HUDEP-2 (cell line): ENCODE measurements at regions not wholly inside any gene's neighbourhood (a gene's known extent, or its start where the extent isn't known, plus 50 kb on each side); places are given as distances from the start of the nearest gene placed in this dataset.
"Not testable (repeated sequence)": the region's sequence is repeated elsewhere in the genome, so short reads cannot be mapped to it uniquely, and the experiment has no call there.

Source experiments
- DNase-seq, 76 experiments: peaks; one replicate each; lab custom pipeline; 2025; ENCODE audit not compliant: unreplicated experiment in 76 of 76; lab: John Stamatoyannopoulos, UW

DNA sequence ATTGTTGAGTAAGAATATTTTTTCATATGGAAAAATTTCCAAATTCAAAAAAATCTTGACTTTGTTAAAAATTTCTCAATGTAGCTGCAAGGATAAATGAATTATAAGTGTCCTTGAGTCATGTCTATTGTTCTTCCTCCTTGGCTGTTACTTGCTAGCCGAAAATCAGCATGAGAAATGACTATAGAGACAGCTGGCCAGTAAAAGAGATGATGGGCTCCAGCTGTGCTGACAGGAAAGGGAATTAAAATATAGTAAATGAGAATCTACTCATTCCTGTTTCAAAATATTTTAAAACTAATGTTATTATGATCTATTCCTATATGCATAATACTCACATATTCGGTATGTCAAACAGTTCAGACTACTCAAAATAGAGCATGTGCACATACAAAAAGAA, 1292.6 kb downstream of the BRINP3 start:
- DNase-seq: no peak

DNA sequence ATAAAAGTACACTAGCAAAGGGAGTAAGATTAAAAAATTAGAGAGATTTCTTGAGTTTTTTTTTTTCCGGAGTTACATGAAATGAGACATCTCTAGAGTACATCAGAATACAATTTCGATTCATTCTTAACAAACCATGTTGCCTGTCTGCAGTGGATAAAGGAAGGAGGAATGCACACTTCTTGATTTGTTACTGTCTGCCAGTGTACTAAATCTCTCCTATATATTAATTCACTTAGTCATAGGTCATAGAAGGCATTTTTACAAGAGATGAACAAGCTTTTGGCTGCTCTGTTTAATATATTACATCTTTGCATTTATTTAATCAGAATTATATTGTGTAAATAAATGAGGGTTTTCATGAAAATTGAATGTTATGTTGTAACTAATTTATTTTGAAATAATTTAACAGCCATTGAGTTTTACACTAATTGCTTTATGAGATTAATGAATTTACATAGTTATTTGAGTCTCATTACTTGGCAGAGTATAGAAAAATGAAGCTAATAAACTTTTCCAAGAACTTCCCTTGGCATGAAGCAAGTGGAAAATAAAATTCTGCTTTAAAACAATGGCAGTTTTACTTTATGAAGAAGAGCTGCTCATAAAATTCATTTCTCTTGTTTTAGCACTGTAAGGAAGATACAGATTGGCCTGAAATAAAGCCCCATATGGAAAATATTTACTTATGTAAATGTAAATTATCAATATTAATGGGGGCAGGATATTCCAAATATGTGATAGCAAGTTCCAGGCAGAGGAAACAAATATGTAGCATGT, 1284.7 kb downstream of the BRINP3 start:
- no peak for DNase-seq

DNA sequence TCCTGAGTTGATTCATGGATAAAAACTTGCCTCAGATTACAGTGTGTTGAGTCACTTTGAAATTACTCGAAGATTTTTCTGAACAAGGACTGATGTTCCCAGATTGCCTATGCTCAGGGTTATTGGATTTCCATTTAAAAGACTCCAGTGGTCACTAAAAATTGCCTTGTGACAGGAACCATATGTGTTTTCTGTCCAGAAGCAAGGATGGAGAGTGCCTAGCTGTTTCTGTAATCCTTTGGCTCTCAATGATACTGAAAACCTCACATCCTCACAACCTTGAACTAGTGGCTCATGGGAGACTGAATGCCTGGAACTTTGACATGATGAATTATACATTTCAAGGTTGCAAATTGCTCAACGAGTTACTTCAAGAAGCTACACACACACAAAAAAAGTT, 1271.8 kb downstream of the BRINP3 start:
- no peak for DNase-seq

DNA sequence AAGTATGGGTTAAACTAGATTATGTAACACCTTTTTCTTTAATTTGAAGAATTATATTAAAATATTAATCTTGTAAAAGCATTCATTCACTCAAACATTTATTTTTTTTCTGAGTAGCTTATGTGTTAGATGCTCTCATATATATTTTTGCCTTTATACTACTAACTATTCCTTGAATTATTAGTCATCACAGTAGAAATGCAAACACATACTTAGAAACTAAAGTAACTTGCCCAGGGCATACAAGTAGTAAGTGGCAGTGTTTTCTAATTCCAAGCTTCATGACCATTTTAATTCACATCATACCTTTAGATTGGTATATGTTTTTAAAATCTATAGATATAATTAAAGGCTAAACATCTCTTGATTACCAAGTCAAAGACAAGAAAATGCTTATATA, 1271.0 kb downstream of the BRINP3 start:
- no peak for DNase-seq

DNA sequence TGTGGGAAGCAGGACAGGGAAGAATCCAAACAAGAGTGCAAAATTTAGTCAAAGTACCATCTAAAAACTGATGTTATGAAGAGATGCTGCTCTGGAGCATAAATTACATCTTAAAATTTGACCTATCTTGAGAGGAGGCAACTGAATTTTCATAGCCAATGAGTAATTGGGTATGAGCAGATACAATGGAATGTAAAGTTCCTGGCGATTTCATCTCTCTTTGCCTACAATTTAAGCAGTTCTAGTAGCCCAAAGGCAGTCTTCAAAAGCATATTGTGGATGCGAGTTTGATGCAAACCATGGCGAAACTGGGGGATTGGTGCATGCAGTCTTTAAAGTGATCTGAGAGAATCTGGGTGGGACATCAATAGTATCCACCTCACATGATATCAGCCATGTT, 1265.9 kb downstream of the BRINP3 start:
- no peak for DNase-seq

DNA sequence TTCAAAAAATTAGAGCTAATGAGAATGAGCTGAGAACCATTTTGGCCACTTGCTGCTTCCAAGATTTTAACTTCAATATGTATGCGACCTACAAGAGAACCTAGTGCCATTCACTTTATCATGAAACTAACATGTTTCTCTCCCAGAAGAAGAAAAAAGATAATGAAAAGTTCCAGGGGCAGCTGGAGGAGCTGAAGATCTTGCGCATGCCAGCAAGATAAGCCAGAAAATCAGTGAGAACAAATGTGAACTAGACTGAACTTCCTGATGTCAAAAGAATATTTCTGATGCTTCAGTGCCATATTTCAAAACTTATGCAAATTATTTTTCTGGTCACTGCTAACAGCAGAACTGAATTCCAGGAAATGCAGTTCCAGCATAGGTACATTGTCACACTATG, 1265.1 kb downstream of the BRINP3 start:
- DNase-seq: peak in 7 of 76 experiments; percentile 4 to 40 (median 21)

DNA sequence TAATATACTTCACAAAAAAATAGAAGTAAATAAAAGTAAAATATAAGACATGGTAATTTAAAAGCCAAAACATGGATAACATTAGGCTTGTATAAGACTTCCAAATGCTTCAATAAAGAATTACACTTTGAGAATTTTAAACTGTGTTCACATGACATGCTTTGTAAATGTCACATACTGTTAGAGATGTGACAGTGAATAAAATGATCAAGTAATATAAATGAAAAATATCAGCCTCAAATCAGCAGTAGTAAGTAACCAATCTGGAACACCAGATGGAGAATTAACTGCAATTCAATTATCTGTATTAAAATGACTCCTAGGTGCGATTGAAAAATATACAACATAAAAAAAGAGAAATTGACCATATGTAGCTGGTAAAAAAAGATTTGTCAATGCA, 1260.8 kb downstream of the BRINP3 start:
- DNase-seq: no peak

DNA sequence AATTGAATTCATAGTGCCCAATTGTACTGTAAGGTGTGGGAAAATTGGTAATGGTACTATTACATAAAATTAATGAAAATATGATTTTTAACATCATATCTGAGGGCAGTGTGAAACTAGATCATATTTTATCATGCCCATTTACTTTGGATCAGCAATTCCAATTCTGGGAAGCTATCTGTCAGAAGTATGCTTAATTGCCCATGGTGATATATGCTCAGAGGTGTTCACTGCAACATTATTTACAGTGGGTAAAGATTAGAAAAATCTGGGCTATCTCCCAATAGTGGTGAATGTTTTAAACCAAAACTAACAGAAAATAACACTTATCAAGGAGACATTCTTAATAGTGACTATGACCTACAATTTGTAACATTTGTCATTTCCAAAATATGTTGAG, 1260.0 kb downstream of the BRINP3 start:
- no peak for DNase-seq

DNA sequence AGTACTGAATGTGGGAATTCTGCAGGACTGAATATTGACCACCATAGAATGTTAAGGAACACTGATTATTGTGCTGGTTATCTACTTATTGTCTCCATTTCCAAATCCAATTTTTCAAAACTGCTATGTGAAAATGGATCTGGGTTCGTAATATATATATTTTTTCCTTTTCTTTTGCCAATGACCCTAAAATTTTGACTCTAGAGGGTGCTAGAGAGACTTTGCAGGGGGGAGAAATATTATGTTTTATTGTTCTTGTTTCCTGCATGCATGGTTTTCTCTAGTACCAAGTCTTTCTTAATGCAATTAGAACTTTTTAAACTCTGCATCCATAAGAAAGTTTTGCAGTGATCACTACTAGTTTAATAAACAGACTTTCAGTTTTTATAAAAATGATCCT, 1256.9 kb downstream of the BRINP3 start:
- DNase-seq: peak in 5 of 76 experiments; percentile 3 to 12 (median 4)

DNA sequence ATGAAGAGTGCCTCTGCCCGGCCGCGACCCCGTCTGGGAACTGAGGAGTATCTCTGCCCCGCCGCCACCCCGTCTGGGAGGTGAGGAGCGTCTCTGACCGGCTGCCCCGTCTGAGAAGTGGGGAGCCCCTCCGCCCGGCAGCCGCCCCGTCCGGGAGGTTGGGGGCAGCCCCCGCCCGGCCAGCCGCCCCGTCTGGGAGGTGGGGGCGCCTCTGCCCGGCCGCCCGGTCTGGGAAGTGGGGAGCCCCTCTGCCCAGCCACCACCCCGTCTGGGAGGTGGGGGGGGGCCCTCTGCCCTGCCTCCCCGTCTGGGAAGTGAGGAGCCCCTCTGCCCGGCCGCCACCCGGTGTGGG, 1251.9 kb downstream of the BRINP3 start:
- not testable (repeated sequence) for DNase-seq

DNA sequence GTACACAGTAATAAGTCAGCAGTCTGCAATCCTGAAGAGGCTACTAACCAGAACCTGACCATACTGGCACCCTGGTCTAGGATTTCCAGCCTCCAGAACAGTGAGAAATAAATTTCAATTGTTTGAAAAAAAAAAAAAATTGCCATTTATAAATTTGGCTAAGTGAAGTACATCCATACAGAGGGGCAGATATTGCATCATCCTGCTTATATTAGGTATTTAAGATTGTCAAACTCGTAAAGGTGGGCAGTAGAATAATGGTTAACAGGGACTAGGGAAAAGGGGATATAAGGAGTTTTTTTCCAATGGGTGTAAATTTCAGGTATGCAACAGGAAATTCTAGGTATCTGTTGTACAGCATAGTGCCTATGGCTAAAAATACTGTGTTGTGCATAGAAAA, 1250.9 kb downstream of the BRINP3 start:
- DNase-seq: no peak

DNA sequence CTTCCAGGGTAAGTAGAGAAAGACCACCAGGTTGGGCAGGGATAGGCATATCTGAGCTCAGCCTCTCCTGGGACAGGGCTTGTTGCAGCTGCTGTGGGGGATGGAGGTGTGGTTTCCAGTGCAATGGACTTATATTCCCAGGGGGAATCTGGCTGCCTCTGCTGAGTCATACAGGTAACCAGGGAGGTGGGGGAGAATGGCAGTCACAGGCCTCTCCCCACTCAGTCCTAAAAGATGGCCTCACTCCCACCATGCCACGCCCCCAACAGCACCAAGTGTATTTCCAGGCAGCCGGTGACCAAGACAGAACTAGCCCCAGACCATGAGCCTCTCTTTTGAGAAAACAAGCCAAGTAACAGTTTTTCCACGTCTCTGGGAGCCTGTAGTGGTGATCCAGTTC, 1240.7 kb downstream of the BRINP3 start:
- DNase-seq: no peak

DNA sequence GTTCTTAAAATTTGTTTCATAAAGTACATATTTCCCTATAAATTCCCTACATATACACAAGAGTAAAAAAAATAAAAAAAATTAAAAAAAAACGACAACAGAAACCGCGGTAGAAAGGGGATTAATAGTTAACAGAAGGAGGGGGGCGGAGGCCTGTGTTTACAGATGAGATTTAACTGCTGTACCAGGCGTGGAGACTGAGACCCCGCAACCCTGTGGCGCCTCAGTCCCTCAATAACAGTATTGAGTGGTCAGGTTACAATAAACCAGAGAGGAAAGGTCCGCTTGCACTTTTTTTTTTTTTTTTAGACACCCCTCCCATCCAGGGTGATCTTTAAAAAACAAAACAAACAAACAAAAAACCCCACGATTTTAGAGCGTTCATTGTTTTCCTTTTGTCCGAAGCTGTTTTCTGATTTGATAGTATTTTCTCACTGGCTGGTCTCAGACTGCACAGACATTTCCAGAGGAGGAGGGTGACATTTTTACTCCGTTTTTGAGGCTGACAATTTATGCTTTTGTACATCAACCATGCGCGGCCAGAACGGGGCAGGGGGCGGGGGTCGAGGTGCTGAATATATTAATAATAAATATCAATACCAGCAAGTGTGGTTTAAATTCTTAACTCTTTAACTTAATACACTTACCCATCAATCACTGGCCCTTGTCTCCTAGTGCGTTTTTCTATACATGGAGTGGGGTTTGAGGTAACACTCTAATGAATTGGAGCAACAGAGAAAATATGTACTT, 1223.9 kb downstream of the BRINP3 start:
- no peak for DNase-seq

DNA sequence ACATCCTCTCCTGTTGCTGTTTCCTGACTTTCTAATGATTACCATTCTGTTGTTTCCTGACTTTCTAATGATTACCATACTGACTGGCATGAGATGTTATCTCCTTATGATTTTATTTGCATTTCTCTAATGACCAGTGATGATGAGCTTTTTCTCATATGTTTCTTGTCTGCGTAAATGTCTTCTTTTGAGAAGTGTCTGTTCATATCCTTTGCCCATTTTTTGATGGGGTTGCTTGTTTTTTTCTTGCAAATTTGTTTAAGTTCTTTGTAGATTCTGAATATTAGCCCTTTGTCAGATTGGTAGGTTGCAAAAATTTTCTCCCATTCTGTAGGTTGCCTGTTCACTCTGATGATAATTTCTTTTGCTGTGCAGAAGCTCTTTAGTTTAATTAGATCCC, 1216.5 kb downstream of the BRINP3 start:
- DNase-seq: not testable (repeated sequence)

DNA sequence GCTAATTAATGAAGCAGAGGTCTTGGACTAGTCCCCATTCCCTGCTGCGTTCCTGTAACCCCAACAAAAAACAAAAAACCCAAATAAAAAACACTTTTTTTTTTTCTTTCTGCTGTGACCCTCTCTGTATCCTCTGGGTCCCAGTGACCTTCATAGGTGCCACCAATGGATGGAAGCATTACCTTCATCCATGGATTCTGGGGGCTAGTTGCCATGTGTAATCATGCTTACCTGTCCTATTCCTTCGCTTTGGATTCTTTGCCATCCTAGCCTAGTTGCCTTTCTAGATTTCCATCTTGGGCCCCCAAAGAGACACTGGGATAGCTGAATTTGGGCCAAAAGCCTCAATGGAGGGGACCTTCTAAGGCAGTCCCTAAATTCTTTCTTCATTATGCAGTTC, 1208.7 kb downstream of the BRINP3 start:
- peak in 1 of 76 experiments; percentile 0 for DNase-seq

DNA sequence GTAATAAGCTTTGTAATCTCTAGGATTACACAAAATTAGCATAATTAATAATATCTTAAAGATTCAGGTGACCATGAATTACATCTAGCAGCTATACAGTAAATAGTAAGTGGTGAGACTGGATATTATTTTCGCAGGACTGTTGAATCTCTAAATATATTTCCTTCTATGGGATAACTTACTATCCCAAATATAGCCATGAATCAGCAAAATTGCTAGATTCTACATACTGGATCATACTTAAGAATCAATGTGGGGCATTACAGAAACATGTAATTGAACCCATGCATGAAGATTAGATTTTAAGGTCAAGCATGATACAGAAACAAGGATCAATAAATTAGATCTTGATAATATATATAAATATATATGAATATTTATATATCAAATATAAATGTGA, 1203.4 kb downstream of the BRINP3 start:
- no peak for DNase-seq

DNA sequence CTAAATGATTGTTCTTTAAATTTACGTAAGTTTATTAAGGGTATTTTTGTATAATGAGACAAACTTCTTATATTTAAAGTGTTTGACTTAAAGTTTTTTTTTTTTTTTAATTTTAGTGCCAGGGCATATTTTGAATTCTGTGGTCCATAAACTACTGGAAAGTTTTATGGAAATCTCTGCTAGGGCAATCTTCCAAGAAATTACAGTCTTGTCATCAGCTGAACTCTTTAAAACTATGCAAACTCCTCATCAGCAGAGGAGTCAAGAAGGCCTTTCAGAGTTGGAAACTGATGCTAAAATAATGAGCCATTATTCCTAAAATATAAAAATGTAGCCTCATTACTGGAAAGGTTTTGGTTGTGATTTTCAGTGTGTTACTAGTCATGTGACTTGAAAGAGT, 1201.9 kb downstream of the BRINP3 start:
- no peak for DNase-seq

DNA sequence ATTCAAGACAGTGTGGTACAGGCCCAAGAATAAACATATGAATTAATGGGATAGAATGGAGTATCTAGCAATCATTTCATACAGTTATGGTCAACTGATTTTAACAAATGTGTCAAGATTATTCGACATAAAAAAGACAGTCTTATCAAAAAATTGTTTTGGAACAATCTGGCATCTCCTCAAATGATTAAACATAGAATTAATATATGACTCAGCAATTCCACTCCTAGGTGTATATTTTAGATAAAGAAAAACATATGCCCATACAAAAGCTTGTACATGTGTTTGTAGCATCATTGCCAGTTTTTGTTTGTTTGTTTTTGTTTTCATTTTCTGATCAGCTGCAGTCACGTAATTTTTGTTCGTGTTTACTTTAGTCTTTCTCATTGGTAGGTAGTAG, 1188.3 kb downstream of the BRINP3 start:
- no peak for DNase-seq

DNA sequence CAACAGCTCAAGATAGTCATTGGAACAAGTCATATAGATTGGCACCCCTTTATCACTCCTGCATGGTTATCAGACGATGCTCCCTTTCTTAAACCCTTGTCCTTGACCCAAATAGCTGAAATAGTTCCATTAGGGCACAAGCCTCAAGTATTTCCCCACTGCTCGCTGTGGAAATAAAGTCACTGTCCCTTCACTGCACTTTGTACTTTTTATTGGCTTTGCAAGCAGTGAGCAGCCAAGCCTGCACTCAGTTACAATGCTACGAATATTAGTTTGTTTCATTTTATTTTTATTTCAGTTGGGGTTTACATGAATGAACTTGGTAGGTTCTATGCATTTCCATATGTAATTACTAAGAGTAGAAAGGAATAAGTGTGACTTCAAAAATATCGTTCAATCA, 1176.4 kb downstream of the BRINP3 start:
- no peak for DNase-seq

DNA sequence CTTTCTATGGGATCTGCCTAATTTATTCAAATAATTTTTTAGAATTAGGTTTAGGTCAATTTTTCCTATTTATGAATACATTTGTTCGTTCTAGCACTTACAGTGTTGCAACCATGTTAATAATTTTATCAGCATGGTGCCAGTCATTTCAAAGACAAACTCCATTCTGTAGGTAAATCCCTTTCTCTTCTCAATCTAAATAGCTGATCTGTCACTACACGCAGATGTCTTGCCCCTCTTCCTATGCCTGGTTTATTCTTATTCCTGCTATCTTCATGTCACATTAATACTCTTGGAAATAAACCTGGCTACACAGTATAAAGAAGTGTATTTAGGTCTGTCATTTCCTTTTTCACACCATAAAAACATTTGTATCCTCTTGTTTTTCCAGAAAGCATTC, 1172.4 kb downstream of the BRINP3 start:
- no peak for DNase-seq

DNA sequence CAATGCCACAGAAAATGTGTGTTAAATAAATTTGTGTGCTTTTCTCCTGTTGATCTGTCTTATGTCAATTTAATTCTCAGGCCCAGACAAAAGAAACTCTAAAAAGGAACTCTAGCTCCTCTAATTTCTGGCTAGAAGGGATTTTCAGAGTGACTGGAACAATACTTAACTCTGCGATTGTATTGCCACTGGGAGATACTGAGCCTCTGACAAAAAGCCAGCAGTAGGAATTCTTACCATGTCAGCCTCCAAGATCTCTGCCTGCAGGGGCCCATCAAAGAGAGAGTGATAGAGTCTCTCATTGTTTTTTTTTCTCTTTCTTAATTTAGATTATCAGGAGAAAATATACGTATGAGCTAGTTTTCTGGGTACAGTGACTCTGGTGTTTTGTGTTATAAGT, 1165.7 kb downstream of the BRINP3 start:
- peak in 6 of 76 experiments; percentile 13 to 50 (median 28) for DNase-seq

DNA sequence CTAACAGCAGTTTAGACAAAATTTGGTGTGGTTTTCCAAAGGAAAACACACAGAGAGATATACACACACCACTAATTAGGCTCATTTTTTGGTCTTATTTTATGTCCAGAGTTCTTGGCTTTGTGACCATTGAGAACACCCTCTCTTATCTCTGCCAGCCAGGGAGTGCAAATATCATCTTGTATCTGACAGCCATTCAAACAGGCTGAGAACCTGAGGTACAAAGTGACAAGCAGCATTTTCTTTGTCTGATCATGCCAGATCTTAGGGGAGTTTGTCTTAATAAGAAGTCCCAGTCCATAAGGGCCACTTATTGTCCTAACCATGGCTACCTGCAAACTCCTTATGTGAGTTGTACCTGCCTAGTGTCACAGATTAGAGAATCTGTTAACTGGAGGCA, 1165.2 kb downstream of the BRINP3 start:
- DNase-seq: peak in 58 of 76 experiments; percentile 2 to 87 (median 40)
